Osteocyte (in vitro differentiated cells): ENCODE measurements at regions not wholly inside any gene's neighbourhood (a gene's known extent, or its start where the extent isn't known, plus 50 kb on each side); places are given as distances from the start of the nearest gene placed in this dataset.

Source experiments
- DNase-seq: peaks from one replicate; pipeline ENCODE4 v3.0.0; 2021; ENCODE audit warnings: mixed read lengths; ENCODE audit not compliant: unreplicated experiment; ENCODE audit errors: extremely low spot score
- H3K27ac Mint-ChIP-seq: one replicate; pipeline ENCODE4 v1.8.0; 2021; ENCODE audit warnings: mild to moderate bottlenecking, mixed read lengths; ENCODE audit not compliant: unreplicated experiment
- H3K27me3 Mint-ChIP-seq: one replicate; pipeline ENCODE4 v1.8.0; 2021; ENCODE audit warnings: mixed read lengths; ENCODE audit not compliant: unreplicated experiment
- H3K36me3 Mint-ChIP-seq: one replicate; pipeline ENCODE4 v1.8.0; 2021; ENCODE audit warnings: mixed read lengths; ENCODE audit not compliant: unreplicated experiment
- H3K4me1 Mint-ChIP-seq: one replicate; pipeline ENCODE4 v1.8.0; 2021; ENCODE audit warnings: mixed read lengths; ENCODE audit not compliant: unreplicated experiment
- H3K4me3 Mint-ChIP-seq: one replicate; pipeline ENCODE4 v1.8.0; 2021; ENCODE audit warnings: mild to moderate bottlenecking, moderate library complexity, mixed read lengths; ENCODE audit not compliant: unreplicated experiment
- H3K9me3 Mint-ChIP-seq: one replicate; pipeline ENCODE4 v1.8.0; 2021; ENCODE audit warnings: mixed read lengths; ENCODE audit not compliant: unreplicated experiment
- TF ChIP-seq, protein P1 (sequence below): fragments of 200-600 bp; sonication (generic); IDR thresholded peaks from 2 replicates; pipeline ENCODE4 v1.5.0; 2021; ENCODE audit warnings: antibody characterized with exemption, mild to moderate bottlenecking, moderate library complexity

DNA sequence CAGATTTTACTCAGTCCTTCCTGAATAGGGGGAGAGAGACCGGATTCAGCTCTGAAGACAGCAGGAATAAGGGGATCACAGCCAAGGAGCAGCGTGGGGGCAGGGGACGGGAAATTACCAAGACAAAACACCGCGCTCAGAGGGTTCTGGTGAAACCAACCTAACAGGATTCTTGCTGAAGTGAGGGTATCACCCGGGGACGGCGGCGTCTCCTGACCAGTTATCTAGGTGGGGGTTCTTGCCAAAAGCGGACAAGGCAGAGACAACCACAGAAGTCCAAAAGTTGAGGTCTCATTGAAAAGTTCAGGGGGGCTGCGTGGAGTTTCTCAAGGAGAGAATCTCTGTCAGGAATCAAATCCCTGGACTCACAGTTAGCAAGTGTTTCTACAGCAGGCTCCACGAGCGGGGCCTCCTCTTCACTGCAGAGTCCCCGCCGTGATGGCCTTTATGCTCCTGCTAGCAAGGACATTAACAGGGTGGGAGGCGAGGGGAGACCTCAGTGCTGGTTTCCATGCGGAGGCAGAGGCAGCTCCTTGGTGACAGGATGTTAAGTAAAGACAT lies 291.0 kb downstream of the BRD1 start:
- H3K36me3 Mint-ChIP-seq: no peaks in the 10 kb centered on the region
- H3K27ac Mint-ChIP-seq: no peak overlapping the region
- no peak overlapping the region for H3K4me3 Mint-ChIP-seq
- no peak for DNase-seq
- no peaks in the 10 kb centered on the region for H3K9me3 Mint-ChIP-seq
- TF ChIP-seq, protein P1, sequence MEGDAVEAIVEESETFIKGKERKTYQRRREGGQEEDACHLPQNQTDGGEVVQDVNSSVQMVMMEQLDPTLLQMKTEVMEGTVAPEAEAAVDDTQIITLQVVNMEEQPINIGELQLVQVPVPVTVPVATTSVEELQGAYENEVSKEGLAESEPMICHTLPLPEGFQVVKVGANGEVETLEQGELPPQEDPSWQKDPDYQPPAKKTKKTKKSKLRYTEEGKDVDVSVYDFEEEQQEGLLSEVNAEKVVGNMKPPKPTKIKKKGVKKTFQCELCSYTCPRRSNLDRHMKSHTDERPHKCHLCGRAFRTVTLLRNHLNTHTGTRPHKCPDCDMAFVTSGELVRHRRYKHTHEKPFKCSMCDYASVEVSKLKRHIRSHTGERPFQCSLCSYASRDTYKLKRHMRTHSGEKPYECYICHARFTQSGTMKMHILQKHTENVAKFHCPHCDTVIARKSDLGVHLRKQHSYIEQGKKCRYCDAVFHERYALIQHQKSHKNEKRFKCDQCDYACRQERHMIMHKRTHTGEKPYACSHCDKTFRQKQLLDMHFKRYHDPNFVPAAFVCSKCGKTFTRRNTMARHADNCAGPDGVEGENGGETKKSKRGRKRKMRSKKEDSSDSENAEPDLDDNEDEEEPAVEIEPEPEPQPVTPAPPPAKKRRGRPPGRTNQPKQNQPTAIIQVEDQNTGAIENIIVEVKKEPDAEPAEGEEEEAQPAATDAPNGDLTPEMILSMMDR: no peak
- H3K27me3 Mint-ChIP-seq: peaks cover 22% of the 10 kb centered on the region
- H3K4me1 Mint-ChIP-seq: no peaks in the 10 kb centered on the region

DNA sequence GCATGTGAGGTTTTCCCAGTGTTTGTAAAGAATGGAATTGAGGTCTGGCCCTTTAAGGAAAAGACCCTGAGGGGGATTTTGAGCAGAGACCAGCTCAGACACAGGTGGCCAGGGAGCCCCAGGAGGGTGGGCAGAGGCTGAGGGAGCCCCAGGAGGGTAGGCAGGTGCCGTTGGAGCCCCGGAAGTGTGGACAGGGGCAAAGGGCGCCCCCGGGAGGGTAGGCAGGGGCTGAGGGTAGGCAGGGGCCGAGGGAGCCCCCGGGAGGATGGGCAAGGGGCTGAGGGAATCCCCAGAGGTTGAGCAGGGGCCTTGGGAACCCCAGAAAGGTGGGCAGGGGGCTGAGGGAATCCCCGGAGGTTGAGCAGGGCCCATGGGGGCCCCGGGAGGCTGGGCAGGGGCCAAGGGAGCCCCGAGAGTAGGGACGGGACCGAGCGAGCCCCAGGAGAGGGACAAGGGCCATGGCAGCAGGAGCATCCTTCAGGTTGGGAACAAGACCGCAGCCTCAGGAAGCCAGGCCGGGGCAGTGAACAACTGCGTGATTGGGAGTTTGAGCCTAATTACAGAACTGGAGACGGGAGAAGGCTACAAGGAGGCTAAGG lies 292.0 kb downstream of the BRD1 start:
- H3K36me3 Mint-ChIP-seq: no peaks in the 10 kb centered on the region
- H3K9me3 Mint-ChIP-seq: no peaks in the 10 kb centered on the region
- TF ChIP-seq, protein P1: no peak
- no peak overlapping the region for H3K27ac Mint-ChIP-seq
- no peaks in the 10 kb centered on the region for H3K4me1 Mint-ChIP-seq
- no peak for DNase-seq
- H3K27me3 Mint-ChIP-seq: peaks cover 22% of the 10 kb centered on the region
- no peak overlapping the region for H3K4me3 Mint-ChIP-seq

GRCh38 chr22:49535126-49535525 lies 292.5 kb downstream of the BRD1 start:
- TF ChIP-seq, protein P1: no peak
- Mint-ChIP-seq H3K4me3 (no peak overlapping the region), H3K36me3 (no peaks in the 10 kb centered on the region), H3K4me1 (no peaks in the 10 kb centered on the region), H3K9me3 (no peaks in the 10 kb centered on the region), H3K27me3 (peaks cover 22% of the 10 kb centered on the region), H3K27ac (no peak overlapping the region)
- no peak for DNase-seq

GRCh38 chr22:49534386-49534785 lies 293.3 kb downstream of the BRD1 start:
- H3K36me3 Mint-ChIP-seq: no peaks in the 10 kb centered on the region
- H3K27me3 Mint-ChIP-seq: peaks cover 19% of the 10 kb centered on the region
- no peaks in the 10 kb centered on the region for H3K4me1 Mint-ChIP-seq
- no peak overlapping the region for H3K4me3 Mint-ChIP-seq
- TF ChIP-seq, protein P1: no peak
- H3K9me3 Mint-ChIP-seq: no peaks in the 10 kb centered on the region
- peak; percentile 51 for DNase-seq
- no peak overlapping the region for H3K27ac Mint-ChIP-seq

GRCh38 chr22:49533886-49534285 lies 293.8 kb downstream of the BRD1 start:
- no peaks in the 10 kb centered on the region for H3K36me3 Mint-ChIP-seq
- H3K4me1 Mint-ChIP-seq: no peaks in the 10 kb centered on the region
- H3K4me3 Mint-ChIP-seq: no peak overlapping the region
- H3K27ac Mint-ChIP-seq: no peak overlapping the region
- TF ChIP-seq, protein P1: no peak
- no peak for DNase-seq
- H3K9me3 Mint-ChIP-seq: no peaks in the 10 kb centered on the region
- H3K27me3 Mint-ChIP-seq: peaks cover 16% of the 10 kb centered on the region
